Epithelial cell of esophagus (primary cell): ENCODE measurements at regions not wholly inside any gene's neighbourhood (a gene's known extent, or its start where the extent isn't known, plus 50 kb on each side); places are given as distances from the start of the nearest gene placed in this dataset.

Source experiments
- DNase-seq: peaks from one replicate; pipeline ENCODE4 v3.0.0; 2010; ENCODE audit warnings: low read depth
- H3K4me3 ChIP-seq: 2 replicates; pipeline ENCODE4 v1.5.1; 2011; ENCODE audit warnings: mild to moderate bottlenecking, low read length, control low read depth
- CTCF ChIP-seq: IDR thresholded peaks from 2 replicates; pipeline ENCODE4 v1.5.1; 2011; ENCODE audit warnings: low read depth, mild to moderate bottlenecking, low read length, control low read depth, inconsistent platforms; ENCODE audit not compliant: insufficient read depth; ENCODE audit errors: missing control alignments

- H3K4me3 ChIP-seq, result no peak overlapping the region
- DNase-seq, result no peak
- no peak for TF ChIP-seq CTCF
Measured at GRCh38 chr14:98298481-98299244, 973.3 kb downstream of the BCL11B start.

GRCh38 chr14:98301681-98302080 lies 970.3 kb downstream of the BCL11B start:
- DNase-seq, result no peak
- TF ChIP-seq CTCF, result no peak
- H3K4me3 ChIP-seq, result no peak overlapping the region

GRCh38 chr14:98304574-98304973 lies 967.4 kb downstream of the BCL11B start:
- DNase-seq, result no peak
- TF ChIP-seq CTCF, result no peak
- H3K4me3 ChIP-seq, result no peak overlapping the region

GRCh38 chr14:98309591-98309990 lies 962.4 kb downstream of the BCL11B start:
- DNase-seq, result no peak
- TF ChIP-seq CTCF, result no peak
- no peak overlapping the region for H3K4me3 ChIP-seq

GRCh38 chr14:98312006-98312405 lies 960.0 kb downstream of the BCL11B start:
- TF ChIP-seq CTCF, result no peak
- no peak for DNase-seq
- H3K4me3 ChIP-seq, result no peak overlapping the region

- TF ChIP-seq CTCF, result no peak
Measured at GRCh38 chr14:98321841-98322240, 950.2 kb downstream of the BCL11B start.

GRCh38 chr14:98323836-98324235 lies 948.2 kb downstream of the BCL11B start:
- no peak overlapping the region for H3K4me3 ChIP-seq
- no peak for DNase-seq
- no peak for TF ChIP-seq CTCF

More at GRCh38 chr14:98321841-98322240, 950.2 kb downstream of the BCL11B start:
- no peak for DNase-seq
- no peak overlapping the region for H3K4me3 ChIP-seq
